ENCODE measurements at regions not wholly inside any gene's neighbourhood (a gene's known extent, or its start where the extent isn't known, plus 50 kb on each side); places are given as distances from the start of the nearest gene placed in this dataset.

GRCh38 chr6:40336296-40336695, 250.9 kb downstream of the LRFN2 start:
- no peaks in the 10 kb centered on the region for H3K79me1 ChIP-seq (ENCODE audit: low read depth in 1 of 2, low read length in 2 of 2)
- ATAC-seq (ENCODE audit: low read depth) (no peak), DNase-seq (no peak)
- H3K56ac ChIP-seq (ENCODE audit: extremely low read depth, insufficient read depth, low read length), result no peak overlapping the region
- no peaks in the 10 kb centered on the region for H3K27me3 ChIP-seq (ENCODE audit: control insufficient read depth, insufficient read depth, low read length)
- H3K4me3 ChIP-seq (ENCODE audit: insufficient read depth, low read depth, low read length), result no peak overlapping the region
- H2BK5ac ChIP-seq (ENCODE audit: low read depth, low read length, poor library complexity, severe bottlenecking), result no peak overlapping the region
- no peaks in the 10 kb centered on the region for H3K4me1 ChIP-seq (ENCODE audit: control insufficient read depth, insufficient read depth, low read length)
- TF ChIP-seq MAZ (IDR thresholded peaks at IDR 0.05; ENCODE audit: borderline replicate concordance, low read depth, low read length) (no peak), CTCF (conservative IDR thresholded peaks at IDR 0.05; ENCODE audit: low read depth, low read length) (no peak), MXI1 (IDR thresholded peaks at IDR 0.05; ENCODE audit: borderline replicate concordance, low read depth, low read length) (no peak), BHLHE40 (IDR thresholded peaks at IDR 0.05; ENCODE audit: low read depth, low read length) (no peak), CEBPB (IDR thresholded peaks at IDR 0.05; ENCODE audit: low read depth, low read length) (no peak), NFE2L2 (IDR thresholded peaks at IDR 0.05; ENCODE audit: low read depth, low read length) (no peak), SMC3 (IDR thresholded peaks at IDR 0.05; ENCODE audit: low read depth, low read length) (no peak), RAD21 (IDR thresholded peaks at IDR 0.05; ENCODE audit: low read length) (no peak), MAFK (IDR thresholded peaks at IDR 0.05; ENCODE audit: low read depth, low read length) (no peak), RFX5 (IDR thresholded peaks at IDR 0.05; ENCODE audit: low read depth, low read length) (no peak), CHD1 (IDR thresholded peaks at IDR 0.05; ENCODE audit: low read depth, low read length) (no peak), ELK1 (IDR thresholded peaks at IDR 0.05; ENCODE audit: borderline replicate concordance, low read depth, low read length) (no peak), RCOR1 (IDR thresholded peaks at IDR 0.05; ENCODE audit: insufficient replicate concordance, low read length) (no peak), FOS (IDR thresholded peaks at IDR 0.05; ENCODE audit: low read depth, low read length) (no peak)
- no peak overlapping the region for H4K5ac ChIP-seq (ENCODE audit: low read depth, low read length)
- H3K9me1 ChIP-seq (ENCODE audit: insufficient read depth, low read length), result no peaks in the 10 kb centered on the region
- no peak overlapping the region for H4K8ac ChIP-seq (ENCODE audit: low read depth in 2 of 2, low read length in 2 of 2)
- WGBS, 2 experiments (ENCODE audit: extremely low coverage in 2 of 2, insufficient read length in 1 of 2), result no CpG with 5 or more reads among the region's 1 CpG
- H3K4ac ChIP-seq (ENCODE audit: low read depth, low read length), result no peak overlapping the region
- no peak overlapping the region for H3K14ac ChIP-seq (replicated peaks; ENCODE audit: low read depth, low read length)
- dilution Hi-C loops (cut with HindIII; ENCODE audit: low sequenced_read_pairs, unreplicated experiment) (no loop called here), intact Hi-C loops (cut with micrococcal nuclease) (no loop called here), in situ Hi-C loops (cut with MboI; ENCODE audit: low sequenced_read_pairs) (no loop called here)
- no peak overlapping the region for H2AFZ ChIP-seq (replicated peaks; ENCODE audit: low read length, poor library complexity)
- H2AK5ac ChIP-seq (ENCODE audit: low read depth, low read length), result no peak overlapping the region
- H3K27ac ChIP-seq (ENCODE audit: insufficient read depth, low read length), result no peak overlapping the region
- no peak overlapping the region for H4K91ac ChIP-seq (ENCODE audit: insufficient read depth, low read depth, low read length)
- ChIA-PET CTCF (no interaction called here), POLR2A (ENCODE audit: unreplicated experiment) (no interaction called here)
- no peak overlapping the region for H3K23ac ChIP-seq (ENCODE audit: low read depth, low read length)
- H2BK20ac ChIP-seq (ENCODE audit: low read depth, low read length), result no peak overlapping the region
- no peaks in the 10 kb centered on the region for H3K36me3 ChIP-seq (ENCODE audit: control insufficient read depth, insufficient read depth, low read length)
- no peaks in the 10 kb centered on the region for H3K9me3 ChIP-seq (ENCODE audit: control insufficient read depth, insufficient read depth, low read length)
- no peak overlapping the region for H2BK120ac ChIP-seq (ENCODE audit: low read depth, low read length)
- no peak overlapping the region for H3K18ac ChIP-seq (ENCODE audit: low read depth, low read length)
- BruUV-seq (replicated peaks), result no TSS peak
- no peaks in the 10 kb centered on the region for H4K20me1 ChIP-seq (ENCODE audit: insufficient read depth, low read length)
- H2BK15ac ChIP-seq (ENCODE audit: low read depth, low read length), result no peak overlapping the region
- no peak overlapping the region for H3K9ac ChIP-seq (ENCODE audit: low read depth, low read length)
- no peak overlapping the region for H2AK9ac ChIP-seq (replicated peaks; ENCODE audit: low read depth, low read length, poor library complexity)
- no peak overlapping the region for H3K4me2 ChIP-seq (ENCODE audit: low read depth, low read length)

Measured in IMR-90 (cell line).